ENCODE measurements at regions not wholly inside any gene's neighbourhood (a gene's known extent, or its start where the extent isn't known, plus 50 kb on each side); places are given as distances from the start of the nearest gene placed in this dataset.

DNA sequence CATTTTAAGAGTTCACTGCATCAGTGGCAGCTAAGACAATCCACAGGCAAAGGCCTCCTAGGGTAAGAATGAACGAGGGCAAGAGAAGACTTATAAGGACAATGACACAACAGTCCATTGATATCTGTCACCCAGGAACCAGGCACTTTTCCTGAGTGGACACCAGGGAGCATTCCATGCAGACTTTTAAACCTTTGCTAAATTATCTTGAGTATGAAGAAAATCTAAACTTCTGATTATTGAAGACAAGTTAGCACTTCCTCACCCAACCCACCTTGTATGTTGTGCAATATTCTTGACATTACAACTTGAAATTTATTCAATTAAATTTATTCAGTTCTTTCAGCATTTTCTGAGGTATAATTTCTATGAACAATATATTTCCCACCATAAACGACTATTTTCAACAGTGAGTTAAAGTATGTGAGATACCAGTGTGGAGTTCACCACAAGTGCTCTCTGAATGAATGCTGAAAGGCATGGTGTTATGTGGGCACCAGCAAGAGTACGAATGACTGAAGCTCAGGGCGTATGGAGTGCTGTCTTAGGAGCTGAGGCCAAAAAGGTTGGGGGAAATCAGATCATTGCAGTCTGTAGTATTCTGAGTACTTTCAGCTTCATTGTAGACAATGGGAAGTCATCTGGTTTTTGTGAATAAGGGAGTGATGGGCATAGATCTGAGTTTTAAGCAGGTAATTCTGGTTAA lies 124.3 kb upstream of the LMNTD1 start:
- TF ChIP-seq, protein P1, sequence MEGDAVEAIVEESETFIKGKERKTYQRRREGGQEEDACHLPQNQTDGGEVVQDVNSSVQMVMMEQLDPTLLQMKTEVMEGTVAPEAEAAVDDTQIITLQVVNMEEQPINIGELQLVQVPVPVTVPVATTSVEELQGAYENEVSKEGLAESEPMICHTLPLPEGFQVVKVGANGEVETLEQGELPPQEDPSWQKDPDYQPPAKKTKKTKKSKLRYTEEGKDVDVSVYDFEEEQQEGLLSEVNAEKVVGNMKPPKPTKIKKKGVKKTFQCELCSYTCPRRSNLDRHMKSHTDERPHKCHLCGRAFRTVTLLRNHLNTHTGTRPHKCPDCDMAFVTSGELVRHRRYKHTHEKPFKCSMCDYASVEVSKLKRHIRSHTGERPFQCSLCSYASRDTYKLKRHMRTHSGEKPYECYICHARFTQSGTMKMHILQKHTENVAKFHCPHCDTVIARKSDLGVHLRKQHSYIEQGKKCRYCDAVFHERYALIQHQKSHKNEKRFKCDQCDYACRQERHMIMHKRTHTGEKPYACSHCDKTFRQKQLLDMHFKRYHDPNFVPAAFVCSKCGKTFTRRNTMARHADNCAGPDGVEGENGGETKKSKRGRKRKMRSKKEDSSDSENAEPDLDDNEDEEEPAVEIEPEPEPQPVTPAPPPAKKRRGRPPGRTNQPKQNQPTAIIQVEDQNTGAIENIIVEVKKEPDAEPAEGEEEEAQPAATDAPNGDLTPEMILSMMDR (IDR thresholded peaks at IDR 0.05) = no peak

DNA sequence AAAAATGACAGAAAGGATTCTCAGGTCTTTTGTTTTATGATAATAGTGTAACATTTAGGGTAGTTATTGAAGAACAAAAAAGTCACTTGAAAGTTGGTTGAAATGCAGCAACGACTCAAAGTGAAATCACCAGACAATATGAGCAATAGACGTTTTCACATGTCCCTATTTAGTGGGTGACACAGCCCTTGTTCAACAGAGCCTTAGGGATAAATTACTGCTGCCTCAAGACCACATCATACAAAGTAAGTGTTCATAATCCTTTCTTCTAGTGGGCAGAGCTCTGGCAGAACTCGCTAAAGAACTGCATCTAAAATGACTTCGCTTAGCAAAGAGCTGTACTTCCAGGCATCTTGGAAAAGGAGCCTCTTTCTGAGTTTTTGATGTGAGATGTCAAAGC lies 128.5 kb upstream of the LMNTD1 start:
- no peaks in the 10 kb centered on the region for H3K36me3 ChIP-seq (ENCODE audit: low read depth)
- ATAC-seq (no peak), DNase-seq (no peak)
- TF ChIP-seq, protein P1 (IDR thresholded peaks at IDR 0.05) = no peak
- H3K9me3 ChIP-seq = no peaks in the 10 kb centered on the region
- H3K4me1 ChIP-seq (ENCODE audit: low read depth) = no peaks in the 10 kb centered on the region
- intact Hi-C loops (cut with DNase I, micrococcal nuclease) = no loop called here
- H3K4me3 ChIP-seq = no peak overlapping the region

More for the DNA sequence above, 124.3 kb upstream of the LMNTD1 start:
- Histone ChIP-seq H3K9me3 (no peaks in the 10 kb centered on the region), H3K4me1 (ENCODE audit: low read depth) (no peaks in the 10 kb centered on the region), H3K4me3 (no peak overlapping the region), H3K36me3 (ENCODE audit: low read depth) (no peaks in the 10 kb centered on the region)
- DNase-seq (peak in 1 of 3 donors; percentile 10), ATAC-seq (no peak)
- intact Hi-C loops (cut with DNase I, micrococcal nuclease) = no loop called here

DNA sequence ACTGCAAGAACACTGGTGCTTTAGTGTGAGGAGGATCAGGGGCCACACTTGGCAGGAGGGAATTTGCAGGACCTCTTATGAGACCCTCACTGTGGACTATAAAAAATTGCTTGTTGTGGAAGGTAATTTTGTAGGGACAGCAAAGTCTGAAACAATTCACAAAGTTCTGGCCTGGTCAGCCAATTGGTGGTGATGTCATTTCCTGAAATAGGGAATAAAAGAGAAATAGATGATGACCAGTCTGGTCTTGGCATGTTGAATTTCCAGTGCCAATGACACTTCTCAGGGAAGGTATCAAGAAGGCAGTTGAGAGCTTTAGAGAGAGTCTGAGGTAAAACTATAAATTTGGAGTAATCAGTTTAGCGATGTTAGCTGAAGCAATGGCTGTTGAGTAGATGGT lies 129.3 kb upstream of the LMNTD1 start:
- Histone ChIP-seq H3K4me1 (ENCODE audit: low read depth) (no peaks in the 10 kb centered on the region), H3K9me3 (no peaks in the 10 kb centered on the region), H3K4me3 (no peak overlapping the region), H3K36me3 (ENCODE audit: low read depth) (no peaks in the 10 kb centered on the region)
- ATAC-seq (no peak), DNase-seq (no peak)
- TF ChIP-seq, protein P1 (IDR thresholded peaks at IDR 0.05) = no peak
- intact Hi-C loops (cut with DNase I, micrococcal nuclease) = no loop called here

DNA sequence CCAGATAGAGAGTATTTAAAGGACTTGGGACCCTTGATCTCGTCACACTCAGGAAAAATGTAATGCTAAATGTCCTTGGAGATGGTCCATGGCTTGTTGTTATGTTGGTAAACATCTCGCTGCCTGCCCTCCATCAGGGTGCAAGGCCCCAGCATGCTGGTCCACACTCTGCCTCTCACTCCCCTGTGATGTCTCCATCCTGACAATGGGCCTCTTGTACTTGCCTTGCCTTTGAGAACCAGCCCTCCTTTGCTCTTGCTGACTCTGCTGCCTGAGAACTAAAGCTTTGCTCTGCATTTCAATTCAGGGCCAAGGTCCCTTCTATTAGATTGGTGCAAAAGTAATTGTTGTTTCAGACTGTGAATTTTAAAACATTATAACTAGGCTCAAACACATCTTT lies 131.0 kb upstream of the LMNTD1 start:
- intact Hi-C loops (cut with DNase I, micrococcal nuclease) = no loop called here

DNA sequence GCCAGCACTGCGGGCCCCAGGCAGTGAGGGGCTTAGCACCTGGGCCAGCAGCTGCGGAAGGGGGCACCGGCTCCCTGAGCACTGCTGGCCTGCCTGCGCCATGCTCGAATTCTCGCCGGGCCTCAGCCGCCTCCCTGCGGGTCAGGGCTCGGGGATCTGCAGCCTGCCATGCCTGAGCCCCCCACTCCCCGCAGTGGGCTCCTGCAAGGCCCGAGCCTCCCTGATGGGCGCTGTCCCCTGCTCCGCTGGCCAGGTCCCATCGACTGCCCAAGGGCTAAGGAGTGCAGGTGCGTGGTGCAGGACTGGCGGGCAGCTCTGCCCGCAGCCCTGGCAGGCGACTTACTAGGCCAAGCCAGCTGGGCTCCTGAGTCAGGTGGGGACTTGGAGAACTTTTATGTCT lies 133.3 kb upstream of the LMNTD1 start:
- H3K9me3 ChIP-seq = no peaks in the 10 kb centered on the region
- no peaks in the 10 kb centered on the region for H3K4me1 ChIP-seq (ENCODE audit: low read depth)
- intact Hi-C loops (cut with DNase I, micrococcal nuclease) = no loop called here
- TF ChIP-seq, protein P1 (IDR thresholded peaks at IDR 0.05) = no peak
- H3K4me3 ChIP-seq = no peak overlapping the region
- H3K36me3 ChIP-seq (ENCODE audit: low read depth) = no peaks in the 10 kb centered on the region
- ATAC-seq = no peak
- DNase-seq = peak in 1 of 3 donors; percentile 43

More for the DNA sequence above, 131.0 kb upstream of the LMNTD1 start:
- no peaks in the 10 kb centered on the region for H3K9me3 ChIP-seq
- DNase-seq (no peak), ATAC-seq (no peak)
- TF ChIP-seq, protein P1 (IDR thresholded peaks at IDR 0.05) = no peak
- H3K36me3 ChIP-seq (ENCODE audit: low read depth) = no peaks in the 10 kb centered on the region
- no peaks in the 10 kb centered on the region for H3K4me1 ChIP-seq (ENCODE audit: low read depth)
- no peak overlapping the region for H3K4me3 ChIP-seq

Measured in mucosa of descending colon (tissue), 3 donors.